ENCODE measurements at regions not wholly inside any gene's neighbourhood (a gene's known extent, or its start where the extent isn't known, plus 50 kb on each side); places are given as distances from the start of the nearest gene placed in this dataset.

DNA sequence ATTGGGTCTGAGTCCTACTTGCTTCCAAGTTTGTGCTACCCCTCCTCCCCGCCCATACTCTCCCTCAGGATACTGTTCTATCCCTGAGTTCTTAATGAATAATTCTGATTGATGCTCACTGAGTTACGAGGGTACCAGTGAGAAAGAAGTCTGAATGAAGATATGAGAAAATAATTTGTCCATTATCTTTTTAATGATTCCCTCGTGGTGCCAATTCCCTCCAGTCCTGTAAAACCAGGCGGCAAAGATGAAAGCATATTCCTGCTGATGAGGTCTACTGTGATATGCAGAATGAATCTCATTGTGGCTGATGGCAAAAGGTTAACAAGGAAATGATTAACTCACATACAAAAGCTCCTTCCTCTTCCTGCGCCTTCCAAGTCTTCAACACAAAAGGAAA, 650.2 kb upstream of the SLC39A10 start:
- Histone ChIP-seq H3K4me1 (ENCODE audit: insufficient read depth, low read length) (no peaks in the 10 kb centered on the region), H3K4me2 (ENCODE audit: low read depth, low read length) (no peak overlapping the region), H3K79me2 (ENCODE audit: insufficient read depth, low read length) (no peaks in the 10 kb centered on the region), H3K4me3 (replicated peaks in 1 of 3; ENCODE audit: insufficient read depth in 1 of 3, low read depth in 2 of 3, low read length in 3 of 3) (no peak overlapping the region), H3K9me3 (ENCODE audit: low read length) (no peaks in the 10 kb centered on the region), H3K27ac (ENCODE audit: extremely low read length, insufficient read depth, low read length) (no peak overlapping the region), H3K9ac (ENCODE audit: insufficient read depth, low read depth, low read length) (no peak overlapping the region), H4K20me1 (ENCODE audit: insufficient read depth, low read length) (no peaks in the 10 kb centered on the region), H3K36me3 (replicated peaks in 1 of 2; ENCODE audit: control insufficient read depth in 1 of 2, insufficient read depth in 2 of 2, low read length in 2 of 2) (no peaks in the 10 kb centered on the region), H2AFZ (ENCODE audit: low read length) (no peak overlapping the region), H3K27me3 (ENCODE audit: control insufficient read depth in 1 of 2, insufficient read depth in 2 of 2, low read length in 2 of 2) (no peaks in the 10 kb centered on the region)
- no TSS peak for BruUV-seq (replicated peaks)
- in situ Hi-C loops (cut with HindIII; ENCODE audit: extremely low pct_ligation_motif_present, low pct_unique_long_range_greater_than_20kb): no loop called here
- TF ChIP-seq, protein P1, sequence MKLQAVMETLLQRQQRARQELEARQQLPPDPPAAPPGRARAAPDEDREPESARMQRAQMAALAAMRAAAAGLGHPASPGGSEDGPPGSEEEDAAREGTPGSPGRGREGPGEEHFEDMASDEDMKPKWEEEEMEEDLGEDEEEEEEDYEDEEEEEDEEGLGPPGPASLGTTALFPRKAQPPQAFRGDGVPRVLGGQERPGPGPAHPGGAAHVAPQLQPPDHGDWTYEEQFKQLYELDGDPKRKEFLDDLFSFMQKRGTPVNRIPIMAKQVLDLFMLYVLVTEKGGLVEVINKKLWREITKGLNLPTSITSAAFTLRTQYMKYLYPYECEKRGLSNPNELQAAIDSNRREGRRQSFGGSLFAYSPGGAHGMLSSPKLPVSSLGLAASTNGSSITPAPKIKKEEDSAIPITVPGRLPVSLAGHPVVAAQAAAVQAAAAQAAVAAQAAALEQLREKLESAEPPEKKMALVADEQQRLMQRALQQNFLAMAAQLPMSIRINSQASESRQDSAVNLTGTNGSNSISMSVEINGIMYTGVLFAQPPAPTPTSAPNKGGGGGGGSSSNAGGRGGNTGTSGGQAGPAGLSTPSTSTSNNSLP (IDR thresholded peaks at IDR 0.05; ENCODE audit: low read depth, low read length): no peak
- TF ChIP-seq SMAD3 (CRISPR knock-in tag; IDR thresholded peaks at IDR 0.05) (no peak), KAT8 (CRISPR knock-in tag; IDR thresholded peaks at IDR 0.05) (no peak), ARNT (IDR thresholded peaks at IDR 0.05) (no peak), NR3C1 (CRISPR knock-in tag; IDR thresholded peaks at IDR 0.05) (no peak), ZNF510 (CRISPR knock-in tag; IDR thresholded peaks at IDR 0.05; ENCODE audit: low read depth) (no peak), XBP1 (CRISPR knock-in tag; IDR thresholded peaks at IDR 0.05) (no peak), ASH2L (IDR thresholded peaks at IDR 0.05; ENCODE audit: insufficient read length, low read depth, low read length) (no peak), RCOR2 (CRISPR knock-in tag; IDR thresholded peaks at IDR 0.05) (no peak), ZBTB20 (CRISPR knock-in tag; IDR thresholded peaks at IDR 0.05; ENCODE audit: borderline replicate concordance, low read depth) (no peak), SMARCE1 (IDR thresholded peaks at IDR 0.05; ENCODE audit: borderline replicate concordance) (no peak), FOXK1 (CRISPR knock-in tag; IDR thresholded peaks at IDR 0.05; ENCODE audit: borderline replicate concordance, low read depth) (no peak), ZNF180 (CRISPR knock-in tag; IDR thresholded peaks at IDR 0.05; ENCODE audit: borderline replicate concordance, low read depth) (no peak), ZFP36L1 (CRISPR knock-in tag; IDR thresholded peaks at IDR 0.05) (no peak), ZNF121 (CRISPR knock-in tag; IDR thresholded peaks at IDR 0.05) (no peak), RFX5 (IDR thresholded peaks at IDR 0.05; ENCODE audit: low read depth, low read length) (no peak), ELF3 (CRISPR knock-in tag; IDR thresholded peaks at IDR 0.05) (no peak)
- ChIA-PET POLR2A (no interaction called here), CTCF (ENCODE audit: low intra/inter-chr PET ratio, low total read pairs) (no interaction called here)
- DNase-seq (ENCODE audit: low spot score) (no peak), FAIRE-seq (no peak), ATAC-seq (no peak)
- WGBS (ENCODE audit: low lambda C conversion rate): 10% methylated on average over 5 of the region's 5 CpGs
- intact Hi-C loops (cut with micrococcal nuclease; ENCODE audit: unreplicated experiment): no loop called here
